Dermis blood vessel endothelial cell (primary cell): ENCODE measurements at regions not wholly inside any gene's neighbourhood (a gene's known extent, or its start where the extent isn't known, plus 50 kb on each side); places are given as distances from the start of the nearest gene placed in this dataset.

Source experiments
- DNase-seq: peaks from one replicate; pipeline ENCODE4 v3.0.0; 2010

GRCh38 chr5:118022062-118022461 lies 966.3 kb downstream of the DTWD2 start:
- no peak for DNase-seq

GRCh38 chr5:118017536-118017935 lies 970.8 kb downstream of the DTWD2 start:
- DNase-seq = no peak

- no peak for DNase-seq
These were observed 972.0 kb downstream of the DTWD2 start for GRCh38 chr5:118016396-118016795.

- DNase-seq = no peak
These were observed 972.8 kb downstream of the DTWD2 start for GRCh38 chr5:118015511-118015910.

GRCh38 chr5:118009741-118010297 lies 978.5 kb downstream of the DTWD2 start:
- no peak for DNase-seq

GRCh38 chr5:118008779-118009178 lies 979.6 kb downstream of the DTWD2 start:
- no peak for DNase-seq

GRCh38 chr5:118007262-118007661 lies 981.1 kb downstream of the DTWD2 start:
- no peak for DNase-seq

GRCh38 chr5:118006219-118006618 lies 982.1 kb downstream of the DTWD2 start:
- no peak for DNase-seq

- no peak for DNase-seq
These were observed 988.3 kb downstream of the DTWD2 start for GRCh38 chr5:117999939-118000549.

GRCh38 chr5:117982691-117983090 lies 1005.7 kb downstream of the DTWD2 start:
- no peak for DNase-seq

- DNase-seq = no peak
These were observed 1014.6 kb downstream of the DTWD2 start for GRCh38 chr5:117973785-117974184.

GRCh38 chr5:117955831-117956230 lies 1032.5 kb downstream of the DTWD2 start:
- no peak for DNase-seq

GRCh38 chr5:117954331-117954730 lies 1034.0 kb downstream of the DTWD2 start:
- DNase-seq = no peak

GRCh38 chr5:117953272-117953671 lies 1035.1 kb downstream of the DTWD2 start:
- DNase-seq = no peak

GRCh38 chr5:117947836-117948235 lies 1040.5 kb downstream of the DTWD2 start:
- no peak for DNase-seq

GRCh38 chr5:117947121-117947520 lies 1041.2 kb downstream of the DTWD2 start:
- DNase-seq = no peak

GRCh38 chr5:117945258-117945657 lies 1043.1 kb downstream of the DTWD2 start:
- no peak for DNase-seq

GRCh38 chr5:117943541-117943940 lies 1044.8 kb downstream of the DTWD2 start:
- no peak for DNase-seq

- no peak for DNase-seq
These were observed 1045.4 kb downstream of the DTWD2 start for GRCh38 chr5:117942861-117943519.

- DNase-seq = no peak
These were observed 1095.1 kb downstream of the DTWD2 start for GRCh38 chr5:117893211-117893610.

GRCh38 chr5:117892360-117892759 lies 1096.0 kb downstream of the DTWD2 start:
- DNase-seq = no peak

- no peak for DNase-seq
These were observed 1098.8 kb downstream of the DTWD2 start for GRCh38 chr5:117889596-117889995.

GRCh38 chr5:117888688-117889087 lies 1099.7 kb downstream of the DTWD2 start:
- no peak for DNase-seq
